HL-60 (cell line): ENCODE measurements at regions not wholly inside any gene's neighbourhood (a gene's known extent, or its start where the extent isn't known, plus 50 kb on each side); places are given as distances from the start of the nearest gene placed in this dataset.

Source experiments
- SPI1 ChIP-seq: IDR thresholded peaks from 2 replicates; pipeline ENCODE4 v1.6.1; 2012; ENCODE audit warnings: low read depth, mild to moderate bottlenecking, borderline replicate concordance
- TF ChIP-seq, protein P1 (sequence below): IDR thresholded peaks from one replicate; pipeline ENCODE4 v1.5.1; 2011; ENCODE audit warnings: low read length, control low read depth, inconsistent platforms; ENCODE audit not compliant: insufficient read depth
- TF ChIP-seq, protein P2 (sequence below): IDR thresholded peaks from 2 replicates; pipeline ENCODE4 v1.6.1; 2012; ENCODE audit warnings: low read depth; ENCODE audit not compliant: insufficient replicate concordance

DNA sequence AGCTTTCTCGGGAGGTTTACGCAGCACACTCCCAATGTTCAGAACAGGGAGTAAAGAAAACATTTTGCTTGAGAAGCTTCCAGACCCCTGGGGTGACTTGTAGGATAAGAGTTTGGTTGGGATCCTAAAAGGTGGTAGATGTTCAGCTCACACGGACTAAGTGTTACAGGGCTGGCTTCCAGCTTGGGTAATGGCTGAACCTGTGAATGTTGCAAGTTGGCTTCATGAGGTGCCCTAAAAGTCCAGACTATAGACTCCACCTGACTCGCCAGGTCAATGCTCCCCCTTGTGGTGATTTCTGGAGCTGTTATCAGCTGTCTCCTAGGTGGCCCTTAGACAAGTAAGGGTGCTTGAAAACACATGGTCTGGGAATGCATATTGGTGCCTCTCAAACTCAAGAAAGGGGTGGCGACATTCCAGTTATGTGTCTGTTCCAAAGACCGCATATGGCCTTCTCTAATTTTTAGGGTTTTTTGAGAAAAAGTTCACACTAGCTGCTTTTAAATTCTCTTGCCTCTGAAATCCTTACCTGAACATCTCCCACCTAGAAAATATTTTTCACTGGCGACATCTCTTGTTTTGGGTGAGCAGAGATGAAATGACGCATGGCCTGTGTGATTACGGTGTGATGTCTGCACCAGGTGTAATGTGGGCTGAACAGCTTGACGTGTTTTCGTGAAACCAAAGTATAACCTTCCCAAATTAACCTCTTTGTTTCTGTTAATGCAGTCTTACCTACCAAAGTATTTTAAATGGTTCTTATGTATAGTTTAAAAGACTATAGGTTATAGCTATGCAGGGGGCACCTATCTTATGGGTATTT, 175.7 kb upstream of the KBTBD8 start:
- TF ChIP-seq, protein P1, sequence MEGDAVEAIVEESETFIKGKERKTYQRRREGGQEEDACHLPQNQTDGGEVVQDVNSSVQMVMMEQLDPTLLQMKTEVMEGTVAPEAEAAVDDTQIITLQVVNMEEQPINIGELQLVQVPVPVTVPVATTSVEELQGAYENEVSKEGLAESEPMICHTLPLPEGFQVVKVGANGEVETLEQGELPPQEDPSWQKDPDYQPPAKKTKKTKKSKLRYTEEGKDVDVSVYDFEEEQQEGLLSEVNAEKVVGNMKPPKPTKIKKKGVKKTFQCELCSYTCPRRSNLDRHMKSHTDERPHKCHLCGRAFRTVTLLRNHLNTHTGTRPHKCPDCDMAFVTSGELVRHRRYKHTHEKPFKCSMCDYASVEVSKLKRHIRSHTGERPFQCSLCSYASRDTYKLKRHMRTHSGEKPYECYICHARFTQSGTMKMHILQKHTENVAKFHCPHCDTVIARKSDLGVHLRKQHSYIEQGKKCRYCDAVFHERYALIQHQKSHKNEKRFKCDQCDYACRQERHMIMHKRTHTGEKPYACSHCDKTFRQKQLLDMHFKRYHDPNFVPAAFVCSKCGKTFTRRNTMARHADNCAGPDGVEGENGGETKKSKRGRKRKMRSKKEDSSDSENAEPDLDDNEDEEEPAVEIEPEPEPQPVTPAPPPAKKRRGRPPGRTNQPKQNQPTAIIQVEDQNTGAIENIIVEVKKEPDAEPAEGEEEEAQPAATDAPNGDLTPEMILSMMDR: peak; percentile 60
- TF ChIP-seq, protein P2, sequence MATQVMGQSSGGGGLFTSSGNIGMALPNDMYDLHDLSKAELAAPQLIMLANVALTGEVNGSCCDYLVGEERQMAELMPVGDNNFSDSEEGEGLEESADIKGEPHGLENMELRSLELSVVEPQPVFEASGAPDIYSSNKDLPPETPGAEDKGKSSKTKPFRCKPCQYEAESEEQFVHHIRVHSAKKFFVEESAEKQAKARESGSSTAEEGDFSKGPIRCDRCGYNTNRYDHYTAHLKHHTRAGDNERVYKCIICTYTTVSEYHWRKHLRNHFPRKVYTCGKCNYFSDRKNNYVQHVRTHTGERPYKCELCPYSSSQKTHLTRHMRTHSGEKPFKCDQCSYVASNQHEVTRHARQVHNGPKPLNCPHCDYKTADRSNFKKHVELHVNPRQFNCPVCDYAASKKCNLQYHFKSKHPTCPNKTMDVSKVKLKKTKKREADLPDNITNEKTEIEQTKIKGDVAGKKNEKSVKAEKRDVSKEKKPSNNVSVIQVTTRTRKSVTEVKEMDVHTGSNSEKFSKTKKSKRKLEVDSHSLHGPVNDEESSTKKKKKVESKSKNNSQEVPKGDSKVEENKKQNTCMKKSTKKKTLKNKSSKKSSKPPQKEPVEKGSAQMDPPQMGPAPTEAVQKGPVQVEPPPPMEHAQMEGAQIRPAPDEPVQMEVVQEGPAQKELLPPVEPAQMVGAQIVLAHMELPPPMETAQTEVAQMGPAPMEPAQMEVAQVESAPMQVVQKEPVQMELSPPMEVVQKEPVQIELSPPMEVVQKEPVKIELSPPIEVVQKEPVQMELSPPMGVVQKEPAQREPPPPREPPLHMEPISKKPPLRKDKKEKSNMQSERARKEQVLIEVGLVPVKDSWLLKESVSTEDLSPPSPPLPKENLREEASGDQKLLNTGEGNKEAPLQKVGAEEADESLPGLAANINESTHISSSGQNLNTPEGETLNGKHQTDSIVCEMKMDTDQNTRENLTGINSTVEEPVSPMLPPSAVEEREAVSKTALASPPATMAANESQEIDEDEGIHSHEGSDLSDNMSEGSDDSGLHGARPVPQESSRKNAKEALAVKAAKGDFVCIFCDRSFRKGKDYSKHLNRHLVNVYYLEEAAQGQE: no peak
- no peak for TF ChIP-seq SPI1
